GM12878 (cell line): ENCODE measurements at regions not wholly inside any gene's neighbourhood (a gene's known extent, or its start where the extent isn't known, plus 50 kb on each side); places are given as distances from the start of the nearest gene placed in this dataset.

Experiments used
- ATAC-seq: fragments of 200-7000 bp; cut with Tn5 transposase; 3 replicates; pipeline ENCODE4 v1.9.1; 2020; ENCODE audit warnings: mild to moderate bottlenecking, moderate library complexity
- BruUV-seq: library from RNA; stranded (reverse); fragments of 400-500 nt; replicated peaks from 2 replicates; lab custom pipeline; 2021; lab: Mats Ljungman, UMichigan
- CTCF ChIA-PET: fragments of 300-600 bp; sonication (Branson Sonifier 250); formaldehyde crosslinking; extraction: SDS; loops from one replicate; lab custom pipeline; 2021; ENCODE audit warnings: inconsistent platforms; lab: Yijun Ruan, JAX
- POLR2A ChIA-PET: fragments of 350-600 bp; formaldehyde crosslinking; extraction: SDS; loops from one replicate; lab custom pipeline; 2021; ENCODE audit warnings: inconsistent platforms; lab: Charles Lee
- RAD21 ChIA-PET: fragments of 300-600 bp; sonication (Branson Sonifier 250); formaldehyde crosslinking; loops from one replicate; lab custom pipeline; 2023; ENCODE audit warnings: antibody characterized with exemption; ENCODE audit not compliant: unreplicated experiment; lab: Charles Lee
- SMC1A ChIA-PET: fragments of 300-600 bp; sonication (Branson Sonifier 250); formaldehyde crosslinking; loops from one replicate; lab custom pipeline; 2023; ENCODE audit not compliant: unreplicated experiment, uncharacterized antibody; lab: Charles Lee
- DNase-seq: peaks from one replicate; pipeline ENCODE4 v3.0.0-alpha.2; 2011; ENCODE audit warnings: low read depth, low spot score
- FAIRE-seq: peaks from 3 replicates; lab custom pipeline; 2011; peaks lifted over from hg19 to GRCh38; lab: Jason Lieb, UNC
- H2AFZ ChIP-seq: 2 replicates; pipeline ENCODE4 v1.6.0; 2011; ENCODE audit warnings: low read depth, low read length, control low read depth; ENCODE audit not compliant: control insufficient read depth
- H3K27ac ChIP-seq: 2 replicates; pipeline ENCODE4 v1.5.1; 2011; ENCODE audit warnings: control low read depth; ENCODE audit not compliant: control insufficient read depth, insufficient read depth
- H3K27me3 ChIP-seq, 2 experiments: replicated peaks in 1 of 2; 2 replicates each; pipeline versions ENCODE4 v1.6.0 to v1.6.1; 2011; ENCODE audit warnings: low read length in 1 of 2; ENCODE audit not compliant: control insufficient read depth in 2 of 2, insufficient read depth in 2 of 2
- H3K36me3 ChIP-seq, 2 experiments: 2 replicates each; pipeline ENCODE4 v1.5.1; 2011; ENCODE audit warnings: low read length in 1 of 2; ENCODE audit not compliant: control insufficient read depth in 2 of 2, insufficient read depth in 2 of 2
- H3K4me1 ChIP-seq: 2 replicates; pipeline ENCODE4 v1.6.1; 2011; ENCODE audit warnings: mild to moderate bottlenecking, low read length, moderate library complexity, mixed read lengths; ENCODE audit not compliant: control insufficient read depth, insufficient read depth
- H3K4me2 ChIP-seq: 2 replicates; pipeline ENCODE4 v1.6.0; 2011; ENCODE audit warnings: control low read depth; ENCODE audit not compliant: control insufficient read depth, insufficient read depth
- H3K4me3 ChIP-seq: fragments of 200-600 bp; sonication (generic); 2 replicates; pipeline ENCODE4 v1.5.1; 2016
- H3K79me2 ChIP-seq: 2 replicates; pipeline ENCODE4 v1.6.0; 2011; ENCODE audit warnings: low read length; ENCODE audit not compliant: control insufficient read depth, insufficient read depth
- H3K9ac ChIP-seq: 2 replicates; pipeline ENCODE4 v1.8.0; 2011; ENCODE audit warnings: low read length, control low read depth, mixed read lengths; ENCODE audit not compliant: control insufficient read depth, insufficient read depth
- H3K9me3 ChIP-seq: replicated peaks from 3 replicates; pipeline ENCODE4 v1.5.1; 2011; ENCODE audit warnings: mild to moderate bottlenecking, low read length; ENCODE audit not compliant: control insufficient read depth, insufficient read depth
- H4K20me1 ChIP-seq: 2 replicates; pipeline ENCODE4 v1.6.0; 2011; ENCODE audit not compliant: control insufficient read depth, insufficient read depth
- CBX5 ChIP-seq: sonication (generic); IDR thresholded peaks from 2 replicates; pipeline ENCODE4 v1.6.1; 2016; ENCODE audit warnings: low read depth, moderate library complexity, mild to moderate bottlenecking, inconsistent platforms
- DPF2 ChIP-seq: fragments of 450-650 bp; IDR thresholded peaks from 2 replicates; pipeline ENCODE4 v1.6.1; 2017; ENCODE audit warnings: mild to moderate bottlenecking
- ESRRA ChIP-seq: IDR thresholded peaks from 2 replicates; pipeline ENCODE4 v1.6.1; 2012; ENCODE audit warnings: mild to moderate bottlenecking, low read length, improper control_type of control experiment
- HDAC6 ChIP-seq: fragments of 200-600 bp; sonication (generic); IDR thresholded peaks from one replicate; pipeline ENCODE4 v1.8.0; 2017; ENCODE audit warnings: antibody characterized with exemption; ENCODE audit not compliant: unreplicated experiment
- IKZF2 ChIP-seq, 2 experiments: fragments of 450-650 bp; IDR thresholded peaks; 2 replicates each; pipeline ENCODE4 v1.6.1; 2017; ENCODE audit warnings: mild to moderate bottlenecking in 2 of 2, moderate library complexity in 2 of 2
- KDM1A ChIP-seq: fragments of 200-600 bp; sonication (generic); IDR thresholded peaks from 2 replicates; pipeline ENCODE4 v1.6.1; 2016; ENCODE audit warnings: borderline replicate concordance
- PML ChIP-seq: IDR thresholded peaks from 2 replicates; pipeline ENCODE4 v1.6.1; 2012; ENCODE audit warnings: low read length, inconsistent platforms
- RUNX3 ChIP-seq: IDR thresholded peaks from 2 replicates; pipeline ENCODE4 v1.6.1; 2012; ENCODE audit warnings: low read length, inconsistent platforms
- SMAD5 ChIP-seq: IDR thresholded peaks from 2 replicates; pipeline ENCODE4 v1.6.1; 2016; ENCODE audit warnings: antibody characterized with exemption, low read depth
- WRNIP1 ChIP-seq: IDR thresholded peaks from 2 replicates; pipeline ENCODE4 v1.6.1; 2011; ENCODE audit warnings: low read depth, low read length, improper control_type of control experiment, borderline replicate concordance
- YBX1 ChIP-seq: fragments of 450-650 bp; IDR thresholded peaks from 2 replicates; pipeline ENCODE4 v1.6.1; 2016; ENCODE audit warnings: antibody characterized with exemption
- ZNF24 ChIP-seq: fragments of 450-650 bp; IDR thresholded peaks from 2 replicates; pipeline ENCODE4 v1.6.1; 2017; ENCODE audit warnings: antibody characterized with exemption, mild to moderate bottlenecking
- ZSCAN29 ChIP-seq: fragments of 450-650 bp; IDR thresholded peaks from 2 replicates; pipeline ENCODE4 v1.6.1; 2017; ENCODE audit warnings: mild to moderate bottlenecking, moderate library complexity
- WGBS: methylation state at CpG from one replicate; pipeline ENCODE4 v1.1.6; 2016; ENCODE audit warnings: low lambda C conversion rate; ENCODE audit not compliant: insufficient replicate concordance, insufficient coverage; ENCODE audit errors: missing lambda C conversion rate; 5-methylcytosine and 5-hydroxymethylcytosine counted together
- in situ Hi-C: fragments of 300-500 bp; cut with MboI; formaldehyde crosslinking; loops from 9 replicates; pipeline ENCODE4 v1.14.3; 2018; ENCODE audit warnings: mixed read lengths
- intact Hi-C: fragments of 100-400 bp; cut with micrococcal nuclease; formaldehyde crosslinking; loops from one replicate; pipeline ENCODE4 v1.14.2; 2022; ENCODE audit not compliant: unreplicated experiment
- TF ChIP-seq, protein P1 (sequence below): fragments of 450-650 bp; IDR thresholded peaks from 2 replicates; pipeline ENCODE4 v1.6.1; 2017; ENCODE audit warnings: low read depth, mild to moderate bottlenecking, moderate library complexity

DNA sequence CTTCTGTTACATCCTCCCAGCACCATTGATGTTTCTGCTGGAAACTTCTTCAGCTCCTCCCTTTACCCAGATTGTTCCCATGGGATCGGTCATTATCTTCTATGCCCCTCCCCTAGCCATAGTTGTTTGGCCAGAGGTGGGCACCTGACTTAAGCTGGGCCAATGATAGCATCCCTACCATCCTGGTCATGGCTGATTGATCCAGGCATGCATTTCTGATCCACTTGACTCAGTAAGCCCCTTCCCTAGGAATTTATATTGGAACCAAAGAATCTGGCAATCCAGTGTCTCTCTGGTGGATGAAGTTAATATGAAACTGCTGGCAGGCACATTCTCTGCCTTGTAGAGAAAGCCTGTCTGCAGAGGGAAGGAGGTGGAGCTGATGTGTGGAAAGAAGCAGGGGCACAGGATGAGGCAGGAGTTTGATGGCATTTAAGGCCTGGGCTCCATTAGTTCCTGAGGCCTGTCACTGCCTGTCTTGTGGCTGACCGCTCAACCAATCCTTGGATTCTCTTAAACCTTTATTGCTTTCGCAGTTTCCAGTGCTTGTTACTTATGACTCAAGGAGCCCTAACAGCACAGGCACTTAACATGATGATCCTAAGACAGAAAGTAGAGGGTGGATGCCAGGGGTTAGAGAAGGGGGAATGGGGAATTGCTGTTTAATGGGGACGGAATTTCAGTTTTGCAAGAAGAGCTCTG is 152.4 kb downstream of the ABCC12 start:
- intact Hi-C loops: no loop called here
- H4K20me1 ChIP-seq: no peaks in the 10 kb centered on the region
- no peak overlapping the region for H3K9ac ChIP-seq
- ChIA-PET POLR2A (no interaction called here), RAD21 (no interaction called here), SMC1A (no interaction called here), CTCF (no interaction called here)
- no TSS peak for BruUV-seq
- FAIRE-seq: no peak
- H3K27ac ChIP-seq: no peak overlapping the region
- no peak for TF ChIP-seq RUNX3
- no peak for TF ChIP-seq IKZF2 (IDR thresholded peaks at IDR 0.05)
- no peak for TF ChIP-seq WRNIP1
- TF ChIP-seq ZSCAN29: no peak
- H3K27me3 ChIP-seq: no peaks in the 10 kb centered on the region; a peak in 1 of 4 replicates
- no peak overlapping the region for H3K4me3 ChIP-seq
- no peaks in the 10 kb centered on the region for H3K9me3 ChIP-seq
- H3K79me2 ChIP-seq: no peaks in the 10 kb centered on the region
- ATAC-seq: no peak
- no peaks in the 10 kb centered on the region for H3K36me3 ChIP-seq
- H2AFZ ChIP-seq: no peak overlapping the region
- no peak overlapping the region for H3K4me2 ChIP-seq
- 34% methylated on average over 4 of the region's 4 CpGs for WGBS
- in situ Hi-C loops: no loop called here
- H3K4me1 ChIP-seq: no peaks in the 10 kb centered on the region
- no peak for DNase-seq

DNA sequence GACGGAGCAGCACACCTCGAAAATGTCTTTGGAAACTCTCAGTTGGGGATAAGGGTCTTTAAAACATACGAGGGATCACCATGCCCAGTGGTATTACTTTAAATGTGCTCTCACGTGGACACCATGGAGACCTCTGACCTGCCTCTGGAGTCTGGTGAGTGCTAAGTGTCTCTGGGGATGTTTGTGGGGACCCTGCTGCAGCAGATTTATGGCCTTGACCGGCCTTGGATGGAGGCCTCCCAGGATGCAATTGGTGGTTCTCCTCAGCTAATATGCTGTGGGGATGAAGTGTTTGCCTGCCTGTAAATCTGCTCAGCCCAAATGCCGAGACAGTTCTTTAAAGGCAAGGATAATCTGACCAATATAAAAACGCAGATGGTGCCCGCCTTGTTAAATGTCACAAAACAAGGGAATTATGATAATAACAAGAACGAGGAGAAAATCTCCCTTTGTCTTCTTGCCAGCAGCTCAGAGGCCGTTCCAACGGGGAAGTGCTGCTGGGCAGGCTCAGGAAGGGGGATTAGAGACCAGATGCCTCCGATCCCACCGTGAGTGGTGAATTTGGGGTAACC is 154.4 kb downstream of the ABCC12 start:
- Histone ChIP-seq H3K4me1 (no peaks in the 10 kb centered on the region), H3K9me3 (no peaks in the 10 kb centered on the region), H3K4me2 (no peak overlapping the region), H3K36me3 (no peaks in the 10 kb centered on the region), H3K9ac (no peak overlapping the region), H2AFZ (no peak overlapping the region), H3K27ac (no peak overlapping the region), H3K79me2 (no peaks in the 10 kb centered on the region), H3K4me3 (no peak overlapping the region), H3K27me3 (no peaks in the 10 kb centered on the region; a peak in 1 of 4 replicates), H4K20me1 (no peaks in the 10 kb centered on the region)
- POLR2A ChIA-PET: no interaction called here
- 25% methylated on average over 13 of the region's 13 CpGs for WGBS
- in situ Hi-C loops (no loop called here), intact Hi-C loops (no loop called here)
- ATAC-seq: no peak
- FAIRE-seq: no peak
- SMC1A ChIA-PET: interaction anchor here (0.6 kb wide), 1 partner anchor 9 kb away, joined by 4 read pairs; no protein-coding TSS in a partner anchor
- RAD21 ChIA-PET: no interaction called here
- CTCF ChIA-PET: no interaction called here
- DNase-seq: no peak
- no TSS peak for BruUV-seq
- no peak for TF ChIP-seq CBX5
- no peak for TF ChIP-seq KDM1A
- no peak for TF ChIP-seq HDAC6
- TF ChIP-seq, protein P1, sequence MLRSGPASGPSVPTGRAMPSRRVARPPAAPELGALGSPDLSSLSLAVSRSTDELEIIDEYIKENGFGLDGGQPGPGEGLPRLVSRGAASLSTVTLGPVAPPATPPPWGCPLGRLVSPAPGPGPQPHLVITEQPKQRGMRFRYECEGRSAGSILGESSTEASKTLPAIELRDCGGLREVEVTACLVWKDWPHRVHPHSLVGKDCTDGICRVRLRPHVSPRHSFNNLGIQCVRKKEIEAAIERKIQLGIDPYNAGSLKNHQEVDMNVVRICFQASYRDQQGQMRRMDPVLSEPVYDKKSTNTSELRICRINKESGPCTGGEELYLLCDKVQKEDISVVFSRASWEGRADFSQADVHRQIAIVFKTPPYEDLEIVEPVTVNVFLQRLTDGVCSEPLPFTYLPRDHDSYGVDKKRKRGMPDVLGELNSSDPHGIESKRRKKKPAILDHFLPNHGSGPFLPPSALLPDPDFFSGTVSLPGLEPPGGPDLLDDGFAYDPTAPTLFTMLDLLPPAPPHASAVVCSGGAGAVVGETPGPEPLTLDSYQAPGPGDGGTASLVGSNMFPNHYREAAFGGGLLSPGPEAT: no peak
- TF ChIP-seq ESRRA: no peak
- TF ChIP-seq DPF2: no peak
- TF ChIP-seq YBX1: no peak
- no peak for TF ChIP-seq PML
- TF ChIP-seq SMAD5: no peak
- no peak for TF ChIP-seq ZNF24
